HCT116 (cell line): ENCODE measurements at regions not wholly inside any gene's neighbourhood (a gene's known extent, or its start where the extent isn't known, plus 50 kb on each side); places are given as distances from the start of the nearest gene placed in this dataset.

Experiments used
- ATAC-seq: fragments of 200-7000 bp; cut with Tn5 transposase; 2 replicates; pipeline ENCODE4 v1.9.1; 2020; ENCODE audit warnings: mild to moderate bottlenecking, moderate library complexity
- BruUV-seq: library from RNA; stranded (reverse); fragments of 400-500 nt; replicated peaks from 2 replicates; lab custom pipeline; 2021; lab: Mats Ljungman, UMichigan
- CTCF ChIA-PET: fragments of 300-600 bp; sonication (Branson Sonifier 250); formaldehyde crosslinking; loops from one replicate; lab custom pipeline; 2021; ENCODE audit warnings: antibody characterized with exemption; lab: Charles Lee
- POLR2A ChIA-PET: fragments of 300-600, 350-600 bp; sonication (Branson Sonifier 250); formaldehyde crosslinking; loops from one replicate; lab custom pipeline; 2021; ENCODE audit warnings: antibody characterized with exemption; lab: Charles Lee
- RAD21 ChIA-PET, 2 experiments: fragments of 300-600 bp; sonication (Branson Sonifier 250); formaldehyde crosslinking; loops; one replicate each; lab custom pipeline; 2023; ENCODE audit warnings: low total read pairs in 2 of 2; ENCODE audit not compliant: uncharacterized antibody in 2 of 2, unreplicated experiment in 2 of 2, low non-redundant PET in 1 of 2; lab: Charles Lee
- DNase-seq: peaks from one replicate; pipeline ENCODE4 v3.0.0-alpha.2; 2010; ENCODE audit warnings: low read depth, low spot score
- H2AFZ ChIP-seq: fragments of 200-600 bp; shearing (Covaris generic), sonication (generic); 2 replicates; pipeline ENCODE4 v1.6.1; 2017; ENCODE audit warnings: low read depth, mixed run types, mixed read lengths, antibody characterized with exemption, low read length; ENCODE audit not compliant: poor library complexity, severe bottlenecking
- H3K27ac ChIP-seq: 2 replicates; pipeline ENCODE4 v1.5.1; 2012; ENCODE audit warnings: low read depth, low read length
- H3K27me3 ChIP-seq: fragments of 200-600 bp; sonication (generic); 2 replicates; pipeline ENCODE4 v1.6.1; 2016; ENCODE audit warnings: mixed run types, low read length, mixed read lengths; ENCODE audit not compliant: insufficient read depth
- H3K36me3 ChIP-seq, 2 experiments: fragments of 200-500 bp in 1 of 2; fragments of 200-600 bp in 1 of 2; sonication (Bioruptor generic) in 1 of 2; sonication (generic) in 1 of 2; 2 replicates each; pipeline versions ENCODE4 v1.5.1 to v1.6.1; 2014 to 2016; ENCODE audit warnings: low read length in 2 of 2, inconsistent platforms in 1 of 2, mixed read lengths in 1 of 2, mixed run types in 1 of 2; ENCODE audit not compliant: insufficient read depth in 2 of 2, control insufficient read depth in 1 of 2
- H3K4me1 ChIP-seq, 2 experiments: fragments of 200-600 bp in 1 of 2; sonication (generic) in 1 of 2; 2 replicates each; pipeline versions ENCODE4 v1.5.1 to v1.6.1; 2012 to 2017; ENCODE audit warnings: low read length in 2 of 2, inconsistent platforms in 1 of 2, mild to moderate bottlenecking in 1 of 2, mixed read lengths in 1 of 2, mixed run types in 1 of 2, moderate library complexity in 1 of 2; ENCODE audit not compliant: insufficient read depth in 2 of 2, control insufficient read depth in 1 of 2
- H3K4me2 ChIP-seq: fragments of 200-600 bp; sonication (generic); 2 replicates; pipeline ENCODE4 v1.6.1; 2017; ENCODE audit warnings: mixed run types, low read length, mixed read lengths
- H3K4me3 ChIP-seq, 2 experiments: fragments of 200-600 bp in 1 of 2; sonication (generic) in 1 of 2; replicated peaks in 1 of 2; 2 replicates each; pipeline ENCODE4 v1.5.1; 2011 to 2016; ENCODE audit warnings: low read length in 2 of 2, control low read depth in 1 of 2, low read depth in 1 of 2, mild to moderate bottlenecking in 1 of 2, mixed read lengths in 1 of 2, mixed run types in 1 of 2
- H3K79me2 ChIP-seq: fragments of 200-600 bp; sonication (generic); 2 replicates; pipeline ENCODE4 v1.6.1; 2017; ENCODE audit warnings: mild to moderate bottlenecking, mixed run types, low read length, moderate library complexity, mixed read lengths; ENCODE audit not compliant: insufficient read depth
- H3K9ac ChIP-seq: fragments of 200-600 bp; sonication (generic); 2 replicates; pipeline ENCODE4 v1.6.1; 2016; ENCODE audit warnings: low read length, mixed read lengths
- H3K9me2 ChIP-seq: fragments of 200-600 bp; sonication (generic), shearing (Covaris generic); 2 replicates; pipeline ENCODE4 v1.6.1; 2017; ENCODE audit warnings: mixed run types, mild to moderate bottlenecking, moderate library complexity; ENCODE audit not compliant: insufficient read depth
- H3K9me3 ChIP-seq, 2 experiments: fragments of 200-500 bp in 1 of 2; fragments of 200-600 bp in 1 of 2; sonication (Bioruptor generic) in 1 of 2; sonication (generic) in 1 of 2; 2 replicates each; pipeline ENCODE4 v1.6.1; 2014 to 2017; ENCODE audit warnings: low read length in 2 of 2, mixed read lengths in 2 of 2, inconsistent platforms in 1 of 2, low read depth in 1 of 2, mild to moderate bottlenecking in 1 of 2, mixed run types in 1 of 2, moderate library complexity in 1 of 2; ENCODE audit not compliant: control insufficient read depth in 1 of 2, insufficient read depth in 1 of 2
- H4K20me1 ChIP-seq: fragments of 200-600 bp; sonication (generic), shearing (Covaris generic); 2 replicates; pipeline ENCODE4 v1.6.1; 2017; ENCODE audit warnings: mixed run types, mild to moderate bottlenecking, moderate library complexity; ENCODE audit not compliant: insufficient read depth
- CBX3 ChIP-seq: IDR thresholded peaks from 2 replicates; pipeline ENCODE4 v1.6.1; 2012; ENCODE audit warnings: low read depth
- CTCF ChIP-seq, 3 experiments: fragments of 200-600 bp in 1 of 3; sonication (generic) in 1 of 3; IDR thresholded peaks in 2 of 3; conservative IDR thresholded peaks in 1 of 3; 2 replicates each; pipeline ENCODE4 v1.5.1; 2012 to 2017; ENCODE audit warnings: low read depth in 2 of 3, low read length in 2 of 3, antibody characterized with exemption in 1 of 3, borderline replicate concordance in 1 of 3, control low read depth in 1 of 3, mild to moderate bottlenecking in 1 of 3, mixed read lengths in 1 of 3, mixed run types in 1 of 3, moderate library complexity in 1 of 3; ENCODE audit not compliant: insufficient read depth in 1 of 3
- EGR1 ChIP-seq: IDR thresholded peaks from 2 replicates; pipeline ENCODE4 v1.6.1; 2012; ENCODE audit warnings: low read depth
- ELF1 ChIP-seq: IDR thresholded peaks from 2 replicates; pipeline ENCODE4 v1.6.1; 2012; ENCODE audit warnings: low read depth, borderline replicate concordance
- EZH2phosphoT487 ChIP-seq: fragments of 200-600 bp; IDR thresholded peaks from 2 replicates; pipeline ENCODE4 v1.6.1; 2018; ENCODE audit warnings: antibody characterized with exemption, borderline replicate concordance
- FOSL1 ChIP-seq: IDR thresholded peaks from 2 replicates; pipeline ENCODE4 v1.6.1; 2012; ENCODE audit warnings: low read depth
- JUND ChIP-seq: IDR thresholded peaks from 2 replicates; pipeline ENCODE4 v1.6.1; 2012
- RAD21 ChIP-seq: IDR thresholded peaks from 2 replicates; pipeline ENCODE4 v1.6.1; 2012; ENCODE audit warnings: low read depth, mild to moderate bottlenecking
- REST ChIP-seq: IDR thresholded peaks from 2 replicates; pipeline ENCODE4 v1.6.1; 2012; ENCODE audit warnings: low read depth
- SIN3A ChIP-seq: IDR thresholded peaks from 2 replicates; pipeline ENCODE4 v1.6.1; 2012; ENCODE audit warnings: low read depth
- TCF7L2 ChIP-seq: IDR thresholded peaks from 2 replicates; pipeline ENCODE4 v1.7.0; 2011; ENCODE audit warnings: borderline replicate concordance, inconsistent platforms; ENCODE audit not compliant: insufficient read depth, insufficient read length; ENCODE audit errors: extremely low read depth
- YY1 ChIP-seq: IDR thresholded peaks from 2 replicates; pipeline ENCODE4 v1.6.1; 2011; ENCODE audit warnings: low read length, low read depth, moderate library complexity, mild to moderate bottlenecking; ENCODE audit not compliant: insufficient replicate concordance; ENCODE audit errors: extremely low read depth
- ZNF274 ChIP-seq: fragments of 200-500 bp; sonication (Bioruptor generic); IDR thresholded peaks from 2 replicates; pipeline ENCODE4 v1.6.1; 2014; ENCODE audit warnings: mild to moderate bottlenecking, low read depth, low read length, inconsistent platforms
- intact Hi-C: fragments of 100-400 bp; cut with micrococcal nuclease; formaldehyde crosslinking; loops from 2 replicates; pipeline ENCODE4 v1.10.0; 2022
- TF ChIP-seq, protein P1 (sequence below): IDR thresholded peaks from 2 replicates; pipeline ENCODE4 v1.6.1; 2011; ENCODE audit warnings: mild to moderate bottlenecking, low read length, moderate library complexity; ENCODE audit not compliant: insufficient replicate concordance; ENCODE audit errors: extremely low read depth

- ChIA-PET CTCF (no interaction called here), RAD21 (no interaction called here), POLR2A (no interaction called here)
- H3K9me2 ChIP-seq = no peaks in the 10 kb centered on the region
- H3K9me3 ChIP-seq = peaks cover 4 to 6% of the 10 kb centered on the region in 2 experiments; a peak in 2 of 4 replicates
- ATAC-seq (no peak), DNase-seq (no peak)
- no TSS peak for BruUV-seq
- TF ChIP-seq CBX3 (no peak), REST (no peak), ZNF274 (no peak), YY1 (no peak), FOSL1 (no peak), ELF1 (no peak), EZH2phosphoT487 (no peak), RAD21 (no peak), JUND (no peak), CTCF (IDR thresholded peaks at IDR 0.05 in 2 of 3, conservative IDR thresholded peaks at IDR 0.05 in 1 of 3; ENCODE audit: borderline replicate concordance in 1 of 3, insufficient read depth in 1 of 3, low read depth in 2 of 3, low read length in 2 of 3) (no peak), EGR1 (no peak), SIN3A (no peak), TCF7L2 (no peak)
- TF ChIP-seq, protein P1, sequence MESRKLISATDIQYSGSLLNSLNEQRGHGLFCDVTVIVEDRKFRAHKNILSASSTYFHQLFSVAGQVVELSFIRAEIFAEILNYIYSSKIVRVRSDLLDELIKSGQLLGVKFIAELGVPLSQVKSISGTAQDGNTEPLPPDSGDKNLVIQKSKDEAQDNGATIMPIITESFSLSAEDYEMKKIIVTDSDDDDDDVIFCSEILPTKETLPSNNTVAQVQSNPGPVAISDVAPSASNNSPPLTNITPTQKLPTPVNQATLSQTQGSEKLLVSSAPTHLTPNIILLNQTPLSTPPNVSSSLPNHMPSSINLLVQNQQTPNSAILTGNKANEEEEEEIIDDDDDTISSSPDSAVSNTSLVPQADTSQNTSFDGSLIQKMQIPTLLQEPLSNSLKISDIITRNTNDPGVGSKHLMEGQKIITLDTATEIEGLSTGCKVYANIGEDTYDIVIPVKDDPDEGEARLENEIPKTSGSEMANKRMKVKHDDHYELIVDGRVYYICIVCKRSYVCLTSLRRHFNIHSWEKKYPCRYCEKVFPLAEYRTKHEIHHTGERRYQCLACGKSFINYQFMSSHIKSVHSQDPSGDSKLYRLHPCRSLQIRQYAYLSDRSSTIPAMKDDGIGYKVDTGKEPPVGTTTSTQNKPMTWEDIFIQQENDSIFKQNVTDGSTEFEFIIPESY = no peak
- no peak overlapping the region for H3K27ac ChIP-seq
- no peaks in the 10 kb centered on the region for H3K27me3 ChIP-seq
- H3K79me2 ChIP-seq = no peaks in the 10 kb centered on the region
- no peaks in the 10 kb centered on the region for H3K36me3 ChIP-seq
- H3K4me3 ChIP-seq = no peak overlapping the region
- H4K20me1 ChIP-seq = no peaks in the 10 kb centered on the region
- intact Hi-C loops = no loop called here
- no peak overlapping the region for H3K4me2 ChIP-seq
- no peak overlapping the region for H3K9ac ChIP-seq
- no peak overlapping the region for H2AFZ ChIP-seq
- H3K4me1 ChIP-seq = peaks cover 0 to 6% of the 10 kb centered on the region in 2 experiments; a peak in 2 of 4 replicates
These were observed 75.6 kb upstream of the ETV6 start for GRCh38 chr12:11573880-11574279.
